Dedifferentiated amniotic fluid mesenchymal stem cell (primary cell): ENCODE measurements at regions not wholly inside any gene's neighbourhood (a gene's known extent, or its start where the extent isn't known, plus 50 kb on each side); places are given as distances from the start of the nearest gene placed in this dataset.

Source experiments
- DNase-seq: peaks from one replicate; pipeline ENCODE4 v3.0.0-alpha.2; 2016; ENCODE audit errors: extremely low spot score

DNA sequence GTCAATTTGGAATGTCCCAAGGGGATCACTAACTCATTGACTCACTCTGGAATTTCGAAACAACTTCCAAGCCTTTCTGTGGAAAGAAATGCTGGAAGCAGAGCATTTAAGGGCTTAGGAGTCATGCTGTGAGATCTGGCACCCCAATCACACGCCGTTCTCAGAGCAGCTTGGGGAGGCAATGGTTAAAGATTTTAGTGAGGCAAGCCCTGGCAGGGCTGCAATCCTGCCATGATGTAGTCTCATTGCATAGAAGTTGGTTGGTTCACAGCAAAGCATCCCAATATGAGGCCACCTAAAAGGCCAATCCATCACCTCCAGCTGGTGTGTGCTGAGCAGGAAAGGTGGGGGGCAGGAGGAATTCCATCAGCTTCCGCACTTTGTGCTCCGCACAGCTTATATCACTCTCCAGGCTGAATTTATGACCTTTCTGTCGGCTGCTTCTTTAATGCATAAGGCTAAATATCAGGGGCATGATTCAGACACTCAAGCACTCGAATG, 1043.9 kb upstream of the POU3F3 start:
- DNase-seq = no peak

GRCh38 chr2:103810875-103811274, 1043.0 kb upstream of the POU3F3 start:
- no peak for DNase-seq

DNA sequence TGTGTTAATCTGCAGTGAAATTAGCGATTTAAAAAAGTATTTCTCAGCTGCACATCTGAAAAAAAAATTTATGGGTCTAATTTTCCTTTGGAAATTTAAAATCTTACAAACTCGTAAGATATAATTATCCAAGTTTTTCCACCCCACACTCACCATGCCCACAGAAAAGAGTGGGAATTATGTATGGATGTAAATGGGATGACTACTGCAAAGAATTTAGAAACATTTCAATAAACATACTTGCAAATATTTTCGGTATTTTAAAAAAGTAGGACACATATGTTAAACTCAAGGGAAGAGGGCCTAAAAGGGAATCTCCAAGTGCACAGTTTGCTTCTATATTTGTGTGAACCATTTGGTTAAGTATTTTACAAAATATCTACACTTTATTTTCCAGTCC, 1039.9 kb upstream of the POU3F3 start:
- no peak for DNase-seq

- no peak for DNase-seq
These were observed 1038.2 kb upstream of the POU3F3 start for GRCh38 chr2:103815731-103816130.

DNA sequence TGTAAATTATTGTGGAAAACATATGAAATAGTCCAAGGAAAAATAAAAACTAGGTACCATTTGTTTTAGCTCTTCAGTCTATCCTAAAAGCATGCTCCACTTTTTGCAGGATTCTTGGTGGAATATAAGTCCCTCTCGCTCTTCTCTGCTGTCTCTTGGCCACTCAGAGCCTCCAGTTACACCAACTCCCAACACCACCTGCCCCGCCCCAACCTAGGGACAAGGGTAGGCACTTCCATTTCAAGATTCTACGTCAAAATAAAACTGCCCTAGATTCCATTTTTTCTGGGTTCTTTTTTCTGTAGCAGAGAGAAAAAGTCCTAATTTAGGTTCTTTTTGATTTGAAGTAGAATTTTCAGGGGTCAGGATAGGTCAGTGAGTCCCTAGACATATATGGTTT, 1036.2 kb upstream of the POU3F3 start:
- no peak for DNase-seq

DNA sequence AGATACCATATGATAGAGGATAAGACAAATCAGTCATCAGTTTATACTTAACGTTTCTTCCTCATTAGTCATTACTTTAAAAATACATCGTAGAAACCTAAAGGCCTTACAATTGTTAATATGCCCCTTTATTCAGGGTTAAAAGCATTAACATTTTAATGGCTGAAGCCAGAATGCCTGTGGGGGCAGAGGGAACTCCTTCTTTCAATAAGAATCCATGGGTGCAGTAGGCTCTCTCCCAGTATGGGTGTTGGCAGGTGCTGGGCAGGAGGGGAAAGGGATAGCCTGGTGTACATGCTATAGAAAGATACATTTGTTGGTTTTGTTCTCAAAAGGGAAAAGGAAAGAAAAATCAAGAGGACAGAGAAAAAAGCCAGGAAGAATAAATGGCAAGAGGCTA, 1035.7 kb upstream of the POU3F3 start:
- DNase-seq = no peak

DNA sequence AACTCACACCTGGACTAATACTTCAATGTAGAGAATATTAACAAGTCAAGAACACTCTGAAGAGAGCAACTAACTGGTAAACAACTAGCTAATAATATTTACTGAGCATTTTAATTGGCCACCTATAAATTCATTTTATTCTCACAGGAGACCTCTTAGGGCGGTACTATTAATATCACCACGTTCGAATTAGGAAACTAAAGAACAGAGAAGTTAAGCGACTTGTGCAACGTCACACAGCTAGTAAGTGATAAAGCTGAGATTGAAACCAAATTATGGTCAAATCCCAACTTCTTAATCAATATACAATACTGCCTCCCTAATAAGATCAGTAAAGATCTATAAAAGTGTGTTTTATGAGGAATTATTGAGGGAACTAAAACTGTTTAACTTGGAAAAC, 1034.3 kb upstream of the POU3F3 start:
- DNase-seq = no peak

GRCh38 chr2:103823847-103824246, 1030.1 kb upstream of the POU3F3 start:
- no peak for DNase-seq

- DNase-seq = no peak
These were observed 1006.6 kb upstream of the POU3F3 start for GRCh38 chr2:103847276-103847675.

- no peak for DNase-seq
These were observed 994.7 kb upstream of the POU3F3 start for GRCh38 chr2:103859238-103859637.

DNA sequence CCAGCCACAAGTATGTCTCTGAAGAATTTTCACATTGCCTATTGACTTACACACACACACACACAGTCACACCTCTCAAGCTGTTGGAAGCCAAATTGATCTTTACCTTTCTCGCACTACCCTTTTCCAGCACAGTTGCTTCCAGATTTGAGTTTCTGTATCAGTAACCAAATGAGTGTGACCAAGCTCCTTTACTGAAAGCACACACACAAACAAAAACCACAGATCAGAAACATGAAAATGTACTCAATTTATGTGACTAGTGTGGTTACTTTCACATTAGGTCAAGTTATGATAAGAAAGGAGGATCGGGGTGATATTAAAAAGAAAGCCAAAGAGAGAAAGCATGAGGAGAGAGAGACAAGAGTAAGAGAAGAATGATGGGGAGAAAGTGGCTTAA, 993.9 kb upstream of the POU3F3 start:
- no peak for DNase-seq

- DNase-seq = no peak
These were observed 985.5 kb upstream of the POU3F3 start for GRCh38 chr2:103868396-103868795.

GRCh38 chr2:103873716-103874351, 980.1 kb upstream of the POU3F3 start:
- DNase-seq = no peak

DNA sequence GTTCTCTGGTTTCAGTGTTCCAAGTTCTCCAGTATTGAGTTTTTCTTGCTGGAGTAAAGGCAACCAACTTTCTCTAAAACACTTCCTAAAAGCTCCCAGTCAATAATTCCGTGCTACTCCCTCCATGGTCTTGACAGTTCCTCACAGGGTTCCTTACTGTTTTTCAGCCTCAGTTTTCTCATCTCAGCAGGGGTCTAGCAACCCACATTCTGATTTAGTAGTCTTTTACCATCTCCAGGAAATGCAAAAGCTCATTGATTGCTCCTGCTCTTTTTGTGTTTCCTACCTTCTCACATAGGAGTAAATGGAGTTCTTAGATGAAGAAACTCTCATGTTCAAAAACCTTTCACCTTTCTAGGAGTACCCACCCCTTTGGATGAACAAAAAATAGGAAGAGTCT, 978.8 kb upstream of the POU3F3 start:
- no peak for DNase-seq

GRCh38 chr2:103875531-103875930, 978.4 kb upstream of the POU3F3 start:
- DNase-seq = no peak

GRCh38 chr2:103876611-103877010, 977.3 kb upstream of the POU3F3 start:
- no peak for DNase-seq

DNA sequence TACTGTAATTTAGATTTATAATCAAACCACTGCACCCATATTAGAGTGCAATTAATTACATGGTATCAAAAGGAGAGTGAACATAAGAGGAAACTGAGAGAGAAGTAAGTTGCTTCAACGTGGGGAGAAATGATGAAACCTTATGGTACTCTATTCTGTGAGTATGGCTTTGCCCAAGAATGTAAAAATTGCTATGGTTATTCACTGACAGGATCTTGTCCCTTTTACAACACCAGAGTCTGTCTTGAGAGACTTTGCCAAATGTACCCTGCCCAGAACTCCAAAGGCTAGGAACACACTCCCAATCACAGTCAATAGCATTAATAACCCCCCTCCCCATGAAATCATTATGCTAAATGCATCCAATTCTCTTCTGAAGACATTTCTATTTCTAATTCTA, 974.8 kb upstream of the POU3F3 start:
- no peak for DNase-seq

DNA sequence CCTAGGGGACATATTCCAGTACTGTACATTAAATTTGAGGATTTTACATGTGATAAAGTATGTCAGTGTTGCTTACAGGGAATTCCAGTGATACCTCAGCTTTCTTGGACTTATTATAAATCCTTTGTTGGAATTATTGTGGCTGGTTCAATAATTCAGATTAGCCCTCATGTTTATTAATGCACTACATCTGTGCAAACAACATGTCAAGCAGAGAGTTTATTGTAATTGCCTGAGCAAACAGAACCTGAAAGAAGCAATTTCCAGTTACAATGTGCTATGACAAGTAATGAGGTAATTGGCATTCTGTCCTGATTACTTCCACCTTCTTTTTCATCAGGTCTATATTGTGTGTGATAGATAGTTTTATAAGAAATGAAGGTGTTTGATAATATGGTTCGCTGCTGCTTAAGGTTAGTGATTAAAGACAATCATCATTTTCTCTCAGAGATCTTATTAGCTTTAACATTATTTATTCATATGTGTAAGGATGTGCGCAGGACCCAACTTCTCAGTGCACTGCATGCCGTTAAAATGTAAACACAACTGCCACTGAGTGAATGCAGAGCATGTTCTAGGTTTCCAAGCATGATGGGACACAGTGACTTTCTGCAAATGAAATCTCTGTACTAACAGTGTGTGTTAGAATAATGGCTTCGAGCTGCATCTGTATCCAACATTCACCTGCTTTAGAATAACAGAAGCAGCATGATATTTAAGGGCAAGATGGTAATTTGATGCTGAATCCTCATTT, 973.7 kb upstream of the POU3F3 start:
- no peak for DNase-seq

GRCh38 chr2:103887625-103888024, 966.3 kb upstream of the POU3F3 start:
- DNase-seq = no peak

GRCh38 chr2:103896182-103896581, 957.7 kb upstream of the POU3F3 start:
- DNase-seq = no peak

DNA sequence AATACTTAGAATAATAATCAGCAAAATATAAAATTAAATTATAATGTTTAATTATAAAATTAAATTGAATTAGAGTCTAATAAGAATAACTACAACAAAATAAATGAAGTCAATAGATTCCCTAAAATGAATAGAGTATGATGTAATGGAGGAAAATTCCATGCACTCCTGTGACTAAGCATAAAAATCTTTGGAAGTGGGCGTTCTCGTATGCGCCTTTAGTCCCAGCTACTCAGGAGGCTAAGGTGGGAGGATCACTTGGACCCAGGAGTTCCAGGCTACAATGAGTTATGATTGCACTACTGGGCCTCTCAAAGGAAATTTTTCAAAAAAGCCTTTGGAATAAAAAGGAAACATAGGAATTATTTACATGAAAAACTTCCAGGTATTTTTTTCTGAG, 955.4 kb upstream of the POU3F3 start:
- DNase-seq = no peak

DNA sequence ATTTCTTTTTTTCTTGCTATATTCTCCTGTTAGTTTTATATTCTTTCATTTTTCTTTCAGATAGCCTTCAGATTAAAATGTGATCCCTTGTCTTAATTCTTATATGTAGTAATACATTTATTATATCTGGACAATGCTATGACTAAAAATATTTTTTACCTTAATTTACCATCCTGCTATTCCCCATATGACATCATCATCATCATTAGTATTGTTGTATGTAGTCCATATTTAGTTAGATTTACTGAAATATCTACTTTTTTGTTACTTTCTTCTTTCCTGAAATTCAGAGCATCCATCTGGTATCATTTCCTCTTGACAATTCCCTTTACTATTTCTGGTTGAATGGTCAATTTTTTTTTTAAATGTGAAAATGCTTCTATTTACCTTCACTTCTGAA, 951.6 kb upstream of the POU3F3 start:
- no peak for DNase-seq

DNA sequence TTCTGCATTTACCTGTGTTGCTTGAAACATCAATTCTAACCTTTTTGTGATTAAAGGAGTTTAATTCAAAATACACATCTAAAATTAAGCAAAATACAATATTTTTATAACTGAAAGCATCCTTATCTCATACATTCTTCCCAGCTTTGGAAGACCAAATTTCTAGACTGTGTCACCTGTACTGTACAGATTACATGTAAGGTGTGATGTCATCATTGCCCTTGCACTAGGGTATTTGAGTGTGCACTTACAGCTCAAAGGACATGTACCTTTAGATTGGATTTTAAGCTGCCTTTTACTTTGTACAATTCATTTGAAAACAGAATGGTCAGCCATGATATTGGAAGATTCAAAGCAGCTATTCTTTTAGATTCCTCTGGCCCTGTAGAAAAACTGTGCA, 932.8 kb upstream of the POU3F3 start:
- DNase-seq = no peak

GRCh38 chr2:103942199-103942598, 911.7 kb upstream of the POU3F3 start:
- DNase-seq = no peak
